HCT116 (cell line): ENCODE measurements at regions not wholly inside any gene's neighbourhood (a gene's known extent, or its start where the extent isn't known, plus 50 kb on each side); places are given as distances from the start of the nearest gene placed in this dataset.

Experiments used
- ATAC-seq: fragments of 200-7000 bp; cut with Tn5 transposase; 2 replicates; pipeline ENCODE4 v1.9.1; 2020; ENCODE audit warnings: mild to moderate bottlenecking, moderate library complexity
- BruUV-seq: library from RNA; stranded (reverse); fragments of 400-500 nt; replicated peaks from 2 replicates; lab custom pipeline; 2021; lab: Mats Ljungman, UMichigan
- CTCF ChIA-PET: fragments of 300-600 bp; sonication (Branson Sonifier 250); formaldehyde crosslinking; loops from one replicate; lab custom pipeline; 2021; ENCODE audit warnings: antibody characterized with exemption; lab: Charles Lee
- POLR2A ChIA-PET: fragments of 300-600, 350-600 bp; sonication (Branson Sonifier 250); formaldehyde crosslinking; loops from one replicate; lab custom pipeline; 2021; ENCODE audit warnings: antibody characterized with exemption; lab: Charles Lee
- RAD21 ChIA-PET, 2 experiments: fragments of 300-600 bp; sonication (Branson Sonifier 250); formaldehyde crosslinking; loops; one replicate each; lab custom pipeline; 2023; ENCODE audit warnings: low total read pairs in 2 of 2; ENCODE audit not compliant: uncharacterized antibody in 2 of 2, unreplicated experiment in 2 of 2, low non-redundant PET in 1 of 2; lab: Charles Lee
- DNase-seq: peaks from one replicate; pipeline ENCODE4 v3.0.0-alpha.2; 2010; ENCODE audit warnings: low read depth, low spot score
- H2AFZ ChIP-seq: fragments of 200-600 bp; shearing (Covaris generic), sonication (generic); 2 replicates; pipeline ENCODE4 v1.6.1; 2017; ENCODE audit warnings: low read depth, mixed run types, mixed read lengths, antibody characterized with exemption, low read length; ENCODE audit not compliant: poor library complexity, severe bottlenecking
- H3K27ac ChIP-seq: 2 replicates; pipeline ENCODE4 v1.5.1; 2012; ENCODE audit warnings: low read depth, low read length
- H3K27me3 ChIP-seq: fragments of 200-600 bp; sonication (generic); 2 replicates; pipeline ENCODE4 v1.6.1; 2016; ENCODE audit warnings: mixed run types, low read length, mixed read lengths; ENCODE audit not compliant: insufficient read depth
- H3K36me3 ChIP-seq, 2 experiments: fragments of 200-500 bp in 1 of 2; fragments of 200-600 bp in 1 of 2; sonication (Bioruptor generic) in 1 of 2; sonication (generic) in 1 of 2; 2 replicates each; pipeline versions ENCODE4 v1.5.1 to v1.6.1; 2014 to 2016; ENCODE audit warnings: low read length in 2 of 2, inconsistent platforms in 1 of 2, mixed read lengths in 1 of 2, mixed run types in 1 of 2; ENCODE audit not compliant: insufficient read depth in 2 of 2, control insufficient read depth in 1 of 2
- H3K4me1 ChIP-seq, 2 experiments: fragments of 200-600 bp in 1 of 2; sonication (generic) in 1 of 2; 2 replicates each; pipeline versions ENCODE4 v1.5.1 to v1.6.1; 2012 to 2017; ENCODE audit warnings: low read length in 2 of 2, inconsistent platforms in 1 of 2, mild to moderate bottlenecking in 1 of 2, mixed read lengths in 1 of 2, mixed run types in 1 of 2, moderate library complexity in 1 of 2; ENCODE audit not compliant: insufficient read depth in 2 of 2, control insufficient read depth in 1 of 2
- H3K4me2 ChIP-seq: fragments of 200-600 bp; sonication (generic); 2 replicates; pipeline ENCODE4 v1.6.1; 2017; ENCODE audit warnings: mixed run types, low read length, mixed read lengths
- H3K4me3 ChIP-seq, 2 experiments: fragments of 200-600 bp in 1 of 2; sonication (generic) in 1 of 2; replicated peaks in 1 of 2; 2 replicates each; pipeline ENCODE4 v1.5.1; 2011 to 2016; ENCODE audit warnings: low read length in 2 of 2, control low read depth in 1 of 2, low read depth in 1 of 2, mild to moderate bottlenecking in 1 of 2, mixed read lengths in 1 of 2, mixed run types in 1 of 2
- H3K79me2 ChIP-seq: fragments of 200-600 bp; sonication (generic); 2 replicates; pipeline ENCODE4 v1.6.1; 2017; ENCODE audit warnings: mild to moderate bottlenecking, mixed run types, low read length, moderate library complexity, mixed read lengths; ENCODE audit not compliant: insufficient read depth
- H3K9ac ChIP-seq: fragments of 200-600 bp; sonication (generic); 2 replicates; pipeline ENCODE4 v1.6.1; 2016; ENCODE audit warnings: low read length, mixed read lengths
- H3K9me2 ChIP-seq: fragments of 200-600 bp; sonication (generic), shearing (Covaris generic); 2 replicates; pipeline ENCODE4 v1.6.1; 2017; ENCODE audit warnings: mixed run types, mild to moderate bottlenecking, moderate library complexity; ENCODE audit not compliant: insufficient read depth
- H3K9me3 ChIP-seq, 2 experiments: fragments of 200-500 bp in 1 of 2; fragments of 200-600 bp in 1 of 2; sonication (Bioruptor generic) in 1 of 2; sonication (generic) in 1 of 2; 2 replicates each; pipeline ENCODE4 v1.6.1; 2014 to 2017; ENCODE audit warnings: low read length in 2 of 2, mixed read lengths in 2 of 2, inconsistent platforms in 1 of 2, low read depth in 1 of 2, mild to moderate bottlenecking in 1 of 2, mixed run types in 1 of 2, moderate library complexity in 1 of 2; ENCODE audit not compliant: control insufficient read depth in 1 of 2, insufficient read depth in 1 of 2
- H4K20me1 ChIP-seq: fragments of 200-600 bp; sonication (generic), shearing (Covaris generic); 2 replicates; pipeline ENCODE4 v1.6.1; 2017; ENCODE audit warnings: mixed run types, mild to moderate bottlenecking, moderate library complexity; ENCODE audit not compliant: insufficient read depth
- EGR1 ChIP-seq: IDR thresholded peaks from 2 replicates; pipeline ENCODE4 v1.6.1; 2012; ENCODE audit warnings: low read depth
- MAX ChIP-seq: IDR thresholded peaks from 2 replicates; pipeline ENCODE4 v1.6.1; 2012
- REST ChIP-seq: IDR thresholded peaks from 2 replicates; pipeline ENCODE4 v1.6.1; 2012; ENCODE audit warnings: low read depth
- SIN3A ChIP-seq: IDR thresholded peaks from 2 replicates; pipeline ENCODE4 v1.6.1; 2012; ENCODE audit warnings: low read depth
- TCF7L2 ChIP-seq: IDR thresholded peaks from 2 replicates; pipeline ENCODE4 v1.7.0; 2011; ENCODE audit warnings: borderline replicate concordance, inconsistent platforms; ENCODE audit not compliant: insufficient read depth, insufficient read length; ENCODE audit errors: extremely low read depth
- intact Hi-C: fragments of 100-400 bp; cut with micrococcal nuclease; formaldehyde crosslinking; loops from 2 replicates; pipeline ENCODE4 v1.10.0; 2022

- Histone ChIP-seq H3K4me3 (no peak overlapping the region), H3K9ac (no peak overlapping the region), H3K79me2 (no peaks in the 10 kb centered on the region), H3K9me2 (no peaks in the 10 kb centered on the region), H3K4me2 (no peak overlapping the region), H2AFZ (no peak overlapping the region), H4K20me1 (no peaks in the 10 kb centered on the region), H3K36me3 (no peaks in the 10 kb centered on the region), H3K4me1 (no peaks in the 10 kb centered on the region), H3K27ac (no peak overlapping the region), H3K9me3 (peaks cover 0 to 5% of the 10 kb centered on the region in 2 experiments; a peak in 1 of 4 replicates), H3K27me3 (peaks cover 20% of the 10 kb centered on the region; the same call in 1 of the 2 replicates)
- intact Hi-C loops, result no loop called here
- ChIA-PET RAD21 (no interaction called here), POLR2A (no interaction called here), CTCF (no interaction called here)
- no TSS peak for BruUV-seq
- DNase-seq, result no peak
- TF ChIP-seq SIN3A (no peak), TCF7L2 (no peak), EGR1 (no peak), REST (no peak), MAX (no peak)
- ATAC-seq, result no peak
Measured at GRCh38 chr9:135225619-135226228, 138.3 kb downstream of the OLFM1 start.
